ENCODE measurements at regions not wholly inside any gene's neighbourhood (a gene's known extent, or its start where the extent isn't known, plus 50 kb on each side); places are given as distances from the start of the nearest gene placed in this dataset.
"Not testable (repeated sequence)": the region's sequence is repeated elsewhere in the genome, so short reads cannot be mapped to it uniquely, and the experiment has no call there.

DNA sequence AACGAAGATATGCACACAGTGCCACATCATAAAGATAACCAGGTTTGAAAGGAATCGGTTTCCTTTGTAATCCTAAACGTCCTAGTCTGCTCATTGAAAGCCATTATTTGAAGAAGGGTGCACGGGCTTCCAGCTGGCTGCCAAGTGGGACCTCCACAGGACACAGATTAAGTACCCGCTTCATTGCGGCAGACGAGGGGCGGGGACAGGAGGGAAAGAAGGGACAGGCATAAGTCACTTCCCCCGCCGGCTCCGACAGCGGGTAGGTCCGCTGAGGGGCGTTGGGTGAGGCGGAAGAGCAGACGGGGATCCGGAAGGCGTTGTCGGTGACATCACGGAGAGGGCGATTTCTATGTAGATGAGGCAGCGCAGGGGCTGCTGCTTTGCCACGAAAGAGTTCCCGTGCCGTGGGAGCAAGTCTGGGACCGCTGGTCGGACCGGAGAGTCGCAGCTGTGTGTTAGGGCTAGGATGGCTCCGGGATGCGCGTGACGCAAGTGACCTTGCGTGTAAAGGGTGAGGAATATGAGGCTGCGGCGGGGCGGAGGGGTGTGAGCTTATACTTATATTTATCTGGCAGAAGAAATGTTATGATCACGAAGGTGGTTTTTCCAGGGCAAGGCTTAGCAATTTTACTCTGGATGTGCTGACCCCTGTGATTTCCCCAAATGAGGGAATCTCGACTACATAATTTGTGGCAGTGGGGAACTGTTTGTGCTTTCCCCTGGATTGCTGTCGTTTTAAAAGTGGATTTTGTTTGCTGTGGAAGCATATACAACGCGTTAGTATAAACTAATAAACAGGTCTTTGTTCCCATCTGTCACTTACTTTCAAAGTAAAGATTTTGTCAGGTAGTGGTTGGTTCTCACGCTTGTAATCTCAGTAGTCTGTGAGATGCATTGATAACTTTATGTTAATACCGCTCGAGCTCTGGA lies 80.7 kb downstream of the PPIAL4G start:
- H3K4me3 Mint-ChIP-seq, result peak overlapping the region; percentile 87
- peak overlapping the region; percentile 99 for H3K27ac Mint-ChIP-seq
- CTCF ChIA-PET; H3K36me3 Mint-ChIP-seq (ENCODE audit: low read depth); H3K9me3 Mint-ChIP-seq; H3K27me3 Mint-ChIP-seq (ENCODE audit: low read depth): not testable (repeated sequence)
- H3K4me1 Mint-ChIP-seq (ENCODE audit: low read depth), result peaks cover 34% of the 10 kb centered on the region
- DNase-seq, result peak; percentile 93
- intact Hi-C loops (cut with micrococcal nuclease), result loop anchor here (1.0 to 2.0 kb wide), 4 partner anchors 14 to 120 kb away; no protein-coding TSS in a partner anchor

DNA sequence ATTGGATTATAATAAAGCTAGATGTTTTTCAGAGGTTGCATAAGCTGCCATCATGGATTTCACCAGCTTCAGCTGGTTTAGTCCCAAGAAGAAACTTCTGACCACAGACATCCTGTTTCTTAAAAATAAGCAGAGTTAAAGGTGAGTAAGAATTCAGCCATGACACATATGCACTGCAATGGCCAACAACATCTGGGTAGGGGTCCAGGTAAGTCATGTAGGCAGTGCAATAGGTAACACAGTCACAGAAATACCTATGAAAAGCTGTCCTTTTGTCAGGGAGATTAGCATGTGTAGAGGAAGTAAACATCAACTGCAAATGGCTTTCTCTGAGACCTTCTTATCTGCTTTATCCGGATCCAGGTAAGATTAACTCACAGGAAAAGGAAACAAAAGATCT lies 85.6 kb downstream of the PPIAL4G start:
- intact Hi-C loops (cut with micrococcal nuclease); H3K4me3 Mint-ChIP-seq; H3K36me3 Mint-ChIP-seq (ENCODE audit: low read depth); CTCF ChIA-PET; H3K9me3 Mint-ChIP-seq; H3K27me3 Mint-ChIP-seq (ENCODE audit: low read depth): not testable (repeated sequence)
- H3K4me1 Mint-ChIP-seq (ENCODE audit: low read depth), result peaks cover 25% of the 10 kb centered on the region
- peak overlapping the region; percentile 82 for H3K27ac Mint-ChIP-seq
- DNase-seq, result peak; percentile 29

GRCh38 chr1:148392505-148392904 lies 90.6 kb downstream of the PPIAL4G start:
- H3K4me1 Mint-ChIP-seq (ENCODE audit: low read depth), result peaks cover 24% of the 10 kb centered on the region
- CTCF ChIA-PET; intact Hi-C loops (cut with micrococcal nuclease); DNase-seq; H3K36me3 Mint-ChIP-seq (ENCODE audit: low read depth); H3K27me3 Mint-ChIP-seq (ENCODE audit: low read depth); H3K4me3 Mint-ChIP-seq; H3K9me3 Mint-ChIP-seq: not testable (repeated sequence)
- H3K27ac Mint-ChIP-seq, result peak overlapping the region; percentile 26

- H3K27me3 Mint-ChIP-seq (ENCODE audit: low read depth); H3K27ac Mint-ChIP-seq; H3K9me3 Mint-ChIP-seq; H3K4me3 Mint-ChIP-seq; DNase-seq; H3K36me3 Mint-ChIP-seq (ENCODE audit: low read depth); intact Hi-C loops (cut with micrococcal nuclease); CTCF ChIA-PET: not testable (repeated sequence)
- peaks cover 26% of the 10 kb centered on the region for H3K4me1 Mint-ChIP-seq (ENCODE audit: low read depth)
Observed at GRCh38 chr1:148391323-148391722, 91.8 kb downstream of the PPIAL4G start.

GRCh38 chr1:148389027-148389339 lies 94.1 kb downstream of the PPIAL4G start:
- intact Hi-C loops (cut with micrococcal nuclease), result loop anchor here (10.0 kb wide), 1 partner anchor 844 kb away; the partner anchor contains the start of gene BCL9
- CTCF ChIA-PET, result interaction anchor here (0.9 to 1.0 kb wide), 2 partner anchors 15 to 17 kb away, joined by 3 to 4 read pairs; no protein-coding TSS in a partner anchor
- Mint-ChIP-seq H3K9me3 (no peaks in the 10 kb centered on the region), H3K36me3 (ENCODE audit: low read depth) (no peaks in the 10 kb centered on the region), H3K4me3 (peak overlapping the region; percentile 89), H3K4me1 (ENCODE audit: low read depth) (peaks cover 37% of the 10 kb centered on the region), H3K27me3 (ENCODE audit: low read depth) (no peaks in the 10 kb centered on the region), H3K27ac (peak overlapping the region; percentile 99)
- no peak for DNase-seq

- Mint-ChIP-seq H3K36me3 (ENCODE audit: low read depth) (no peaks in the 10 kb centered on the region), H3K27ac (peak overlapping the region; percentile 99), H3K4me3 (peak overlapping the region; percentile 89), H3K9me3 (no peaks in the 10 kb centered on the region), H3K4me1 (ENCODE audit: low read depth) (peaks cover 37% of the 10 kb centered on the region), H3K27me3 (ENCODE audit: low read depth) (no peaks in the 10 kb centered on the region)
- intact Hi-C loops (cut with micrococcal nuclease), result loop anchor here (1.0 to 10.0 kb wide), 7 partner anchors 14 to 844 kb away; partner anchors contain the start of gene BCL9
- CTCF ChIA-PET, result interaction anchor here (0.6 to 1.0 kb wide), 3 partner anchors 15 to 17 kb away, joined by 3 to 4 read pairs (median 3); no protein-coding TSS in a partner anchor
- peak; percentile 96 for DNase-seq
Observed at GRCh38 chr1:148388260-148389026, 94.7 kb downstream of the PPIAL4G start.

GRCh38 chr1:148387949-148388259 lies 95.2 kb downstream of the PPIAL4G start:
- intact Hi-C loops (cut with micrococcal nuclease), result loop anchor here (1.0 to 10.0 kb wide), 7 partner anchors 14 to 843 kb away; partner anchors contain the start of gene BCL9
- Mint-ChIP-seq H3K4me1 (ENCODE audit: low read depth) (peaks cover 37% of the 10 kb centered on the region), H3K27ac (peak overlapping the region; percentile 99), H3K4me3 (peak overlapping the region; percentile 89)
- H3K36me3 Mint-ChIP-seq (ENCODE audit: low read depth); H3K9me3 Mint-ChIP-seq; H3K27me3 Mint-ChIP-seq (ENCODE audit: low read depth); DNase-seq: not testable (repeated sequence)
- CTCF ChIA-PET, result interaction anchor here (0.6 to 1.0 kb wide), 2 partner anchors 14 to 17 kb away, joined by 3 read pairs; no protein-coding TSS in a partner anchor

GRCh38 chr1:148387122-148387948 lies 95.8 kb downstream of the PPIAL4G start:
- H3K36me3 Mint-ChIP-seq (ENCODE audit: low read depth); H3K9me3 Mint-ChIP-seq; DNase-seq; CTCF ChIA-PET; H3K27me3 Mint-ChIP-seq (ENCODE audit: low read depth): not testable (repeated sequence)
- Mint-ChIP-seq H3K4me1 (ENCODE audit: low read depth) (peaks cover 36% of the 10 kb centered on the region), H3K4me3 (peak overlapping the region; percentile 16), H3K27ac (peak overlapping the region; percentile 99)
- intact Hi-C loops (cut with micrococcal nuclease), result loop anchor here (10.0 kb wide), 1 partner anchor 843 kb away; the partner anchor contains the start of gene BCL9

DNA sequence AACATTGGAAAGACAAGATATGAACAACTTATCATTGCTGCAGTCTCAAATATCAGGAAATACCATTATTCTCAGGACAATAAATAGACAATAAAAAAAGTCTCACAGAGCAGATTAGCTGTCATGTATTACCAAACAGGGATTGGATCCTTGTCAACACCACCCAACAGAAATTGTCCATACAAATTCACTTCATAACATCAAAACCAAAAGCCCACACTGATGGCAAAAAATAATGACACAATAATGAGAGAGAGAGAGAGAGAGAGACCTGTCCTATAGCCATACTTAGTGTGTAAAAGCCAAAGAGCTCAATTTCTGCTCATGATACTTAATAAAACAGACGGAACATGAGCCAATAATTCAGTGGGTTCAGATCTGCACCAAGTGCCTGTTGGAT lies 96.5 kb downstream of the PPIAL4G start:
- DNase-seq, result no peak
- Mint-ChIP-seq H3K27me3 (ENCODE audit: low read depth) (no peaks in the 10 kb centered on the region), H3K9me3 (no peaks in the 10 kb centered on the region), H3K4me3 (no peak overlapping the region), H3K36me3 (ENCODE audit: low read depth) (no peaks in the 10 kb centered on the region), H3K27ac (peak overlapping the region; percentile 10), H3K4me1 (ENCODE audit: low read depth) (peaks cover 33% of the 10 kb centered on the region)
- CTCF ChIA-PET, result no interaction called here
- intact Hi-C loops (cut with micrococcal nuclease), result loop anchor here (10.0 kb wide), 1 partner anchor 842 kb away; the partner anchor contains the start of gene BCL9

- H3K27me3 Mint-ChIP-seq (ENCODE audit: low read depth); H3K4me3 Mint-ChIP-seq; DNase-seq; H3K36me3 Mint-ChIP-seq (ENCODE audit: low read depth); CTCF ChIA-PET; H3K9me3 Mint-ChIP-seq: not testable (repeated sequence)
- Mint-ChIP-seq H3K27ac (peak overlapping the region; percentile 10), H3K4me1 (ENCODE audit: low read depth) (peaks cover 33% of the 10 kb centered on the region)
- intact Hi-C loops (cut with micrococcal nuclease), result loop anchor here (10.0 kb wide), 1 partner anchor 841 kb away; the partner anchor contains the start of gene BCL9
Observed at GRCh38 chr1:148386031-148386398, 97.1 kb downstream of the PPIAL4G start.

- H3K9me3 Mint-ChIP-seq, result no peaks in the 10 kb centered on the region
- no peak overlapping the region for H3K4me3 Mint-ChIP-seq
- H3K27ac Mint-ChIP-seq, result peak overlapping the region; percentile 7
- no peaks in the 10 kb centered on the region for H3K27me3 Mint-ChIP-seq (ENCODE audit: low read depth)
- H3K4me1 Mint-ChIP-seq (ENCODE audit: low read depth), result peaks cover 33% of the 10 kb centered on the region
- no peak for DNase-seq
- intact Hi-C loops (cut with micrococcal nuclease), result loop anchor here (10.0 kb wide), 1 partner anchor 841 kb away; the partner anchor contains the start of gene BCL9
- CTCF ChIA-PET, result no interaction called here
- no peaks in the 10 kb centered on the region for H3K36me3 Mint-ChIP-seq (ENCODE audit: low read depth)
Observed at GRCh38 chr1:148385371-148386030, 97.6 kb downstream of the PPIAL4G start.

Measured in activated naive CD4-positive, alpha-beta T cell treated with anti-CD3 and anti-CD28 coated beads for 36 hours (primary cell).